H1 (cell line): ENCODE measurements at regions not wholly inside any gene's neighbourhood (a gene's known extent, or its start where the extent isn't known, plus 50 kb on each side); places are given as distances from the start of the nearest gene placed in this dataset.

Experiments used
- CTCF ChIA-PET: fragments of 300-600 bp; sonication (Branson Sonifier 250); formaldehyde crosslinking; loops from one replicate; lab custom pipeline; 2021; ENCODE audit not compliant: partially characterized antibody; lab: Charles Lee
- POLR2A ChIA-PET: fragments of 300-600 bp; sonication (Branson Sonifier 250); formaldehyde crosslinking; loops from one replicate; lab custom pipeline; 2021; ENCODE audit warnings: inconsistent platforms; ENCODE audit not compliant: partially characterized antibody; lab: Charles Lee
- DNase-seq, 2 experiments: peaks; one replicate each; pipeline versions ENCODE4 v3.0.0 to v3.0.0-alpha.2; 2010 to 2022; ENCODE audit warnings: low spot score in 2 of 2, low read depth in 1 of 2, mixed read lengths in 1 of 2
- FAIRE-seq: peaks from 2 replicates; lab custom pipeline; 2011; peaks lifted over from hg19 to GRCh38; lab: Jason Lieb, UNC
- H2AFZ ChIP-seq: 2 replicates; pipeline ENCODE4 v1.8.1; 2012; ENCODE audit warnings: low read length, inconsistent platforms
- H2AK5ac ChIP-seq: 2 replicates; pipeline ENCODE4 v1.6.1; 2013; ENCODE audit warnings: low read depth, low read length
- H2BK120ac ChIP-seq: replicated peaks from 2 replicates; pipeline ENCODE3; 2013; ENCODE audit warnings: low read depth, low read length, inconsistent platforms
- H2BK12ac ChIP-seq: 2 replicates; pipeline ENCODE4 v1.6.1; 2013; ENCODE audit warnings: low read depth, low read length
- H2BK15ac ChIP-seq: 2 replicates; pipeline ENCODE4 v1.6.1; 2013; ENCODE audit warnings: low read length
- H2BK20ac ChIP-seq: 2 replicates; pipeline ENCODE4 v1.6.1; 2013; ENCODE audit warnings: low read length
- H2BK5ac ChIP-seq: 2 replicates; pipeline ENCODE4 v1.6.1; 2013; ENCODE audit warnings: low read depth, low read length
- H3K14ac ChIP-seq: 2 replicates; pipeline ENCODE4 v1.6.1; 2013; ENCODE audit warnings: inconsistent platforms; ENCODE audit not compliant: insufficient read length
- H3K18ac ChIP-seq: 2 replicates; pipeline ENCODE4 v1.6.1; 2013; ENCODE audit warnings: low read length; ENCODE audit errors: extremely low read depth
- H3K23ac ChIP-seq: 2 replicates; pipeline ENCODE4 v1.6.1; 2013; ENCODE audit warnings: inconsistent platforms; ENCODE audit not compliant: insufficient read length
- H3K23me2 ChIP-seq: 2 replicates; pipeline ENCODE4 v1.6.1; 2013; ENCODE audit warnings: low read depth, low read length
- H3K27ac ChIP-seq: 2 replicates; pipeline ENCODE4 v1.6.1; 2011; ENCODE audit warnings: low read depth, low read length, inconsistent platforms
- H3K27me3 ChIP-seq, 4 experiments: replicated peaks in 1 of 4; 1 replicate in 1 of 4; 2 replicates in 3 of 4; pipeline versions ENCODE4 v1.6.1 to v1.8.1; 2011 to 2013; ENCODE audit warnings: low read length in 3 of 4, mild to moderate bottlenecking in 3 of 4, inconsistent platforms in 2 of 4, mixed read lengths in 2 of 4, moderate library complexity in 1 of 4; ENCODE audit not compliant: control insufficient read depth in 3 of 4, insufficient read depth in 3 of 4; ENCODE audit errors: extremely low read depth in 1 of 4
- H3K36me3 ChIP-seq, 4 experiments: 2 replicates each; pipeline versions ENCODE4 v1.6.1 to v1.8.1; 2011 to 2013; ENCODE audit warnings: mild to moderate bottlenecking in 4 of 4, low read length in 3 of 4, moderate library complexity in 2 of 4, control low read depth in 1 of 4, inconsistent platforms in 1 of 4; ENCODE audit not compliant: insufficient read depth in 4 of 4, control insufficient read depth in 2 of 4
- H3K4ac ChIP-seq: replicated peaks from 2 replicates; pipeline ENCODE3; 2013; ENCODE audit warnings: low read length, low read depth, mixed read lengths, inconsistent platforms; ENCODE audit not compliant: insufficient read length
- H3K4me1 ChIP-seq, 4 experiments: replicated peaks in 1 of 4; 1 replicate in 1 of 4; 2 replicates in 3 of 4; pipeline versions ENCODE4 v1.6.1 to v1.8.1; 2011 to 2013; ENCODE audit warnings: low read length in 3 of 4, inconsistent platforms in 2 of 4, mixed read lengths in 1 of 4; ENCODE audit not compliant: insufficient read depth in 4 of 4, control insufficient read depth in 3 of 4
- H3K4me2 ChIP-seq, 2 experiments: 2 replicates each; pipeline versions ENCODE4 v1.6.1 to v1.8.1; 2011 to 2013; ENCODE audit warnings: low read depth in 2 of 2, low read length in 2 of 2, control low read depth in 1 of 2, inconsistent platforms in 1 of 2, mild to moderate bottlenecking in 1 of 2; ENCODE audit not compliant: insufficient read depth in 1 of 2
- H3K4me3 ChIP-seq, 4 experiments: fragments of 200-600, 300-600 bp in 1 of 4; sonication (generic), shearing (Covaris generic), sonication (Bioruptor Twin) in 1 of 4; 2 replicates each; pipeline versions ENCODE4 v1.5.1 to v1.8.1; 2011 to 2016; ENCODE audit warnings: low read length in 4 of 4, low read depth in 3 of 4, control low read depth in 2 of 4, inconsistent platforms in 2 of 4, mild to moderate bottlenecking in 2 of 4, mixed read lengths in 1 of 4, moderate library complexity in 1 of 4; ENCODE audit not compliant: insufficient read depth in 2 of 4; ENCODE audit errors: extremely low read depth in 1 of 4
- H3K56ac ChIP-seq: replicated peaks from 2 replicates; pipeline ENCODE3; 2013; ENCODE audit warnings: low read depth, mild to moderate bottlenecking, mixed read lengths, low read length, inconsistent platforms; ENCODE audit not compliant: insufficient read length
- H3K79me1 ChIP-seq: 2 replicates; pipeline ENCODE4 v1.6.1; 2013; ENCODE audit warnings: low read depth, low read length, control low read depth
- H3K79me2 ChIP-seq, 2 experiments: 2 replicates each; pipeline versions ENCODE4 v1.6.1 to v1.8.1; 2012 to 2013; ENCODE audit warnings: low read length in 2 of 2, mild to moderate bottlenecking in 2 of 2, inconsistent platforms in 1 of 2; ENCODE audit not compliant: insufficient read depth in 2 of 2, control insufficient read depth in 1 of 2
- H3K9ac ChIP-seq, 4 experiments: replicated peaks in 1 of 4; 1 replicate in 1 of 4; 2 replicates in 3 of 4; pipeline versions ENCODE4 v1.6.1 to v1.8.1; 2011 to 2013; ENCODE audit warnings: low read depth in 3 of 4, low read length in 3 of 4, control low read depth in 2 of 4, mild to moderate bottlenecking in 2 of 4, moderate library complexity in 2 of 4, inconsistent platforms in 1 of 4; ENCODE audit errors: extremely low read depth in 1 of 4
- H3K9me3 ChIP-seq, 2 experiments: 2 replicates each; pipeline versions ENCODE4 v1.6.1 to v1.8.1; 2012 to 2013; ENCODE audit warnings: mild to moderate bottlenecking in 2 of 2, moderate library complexity in 2 of 2, control low read depth in 1 of 2, inconsistent platforms in 1 of 2, low read depth in 1 of 2, low read length in 1 of 2, mixed read lengths in 1 of 2; ENCODE audit not compliant: insufficient read depth in 2 of 2
- H4K20me1 ChIP-seq, 2 experiments: replicated peaks in 1 of 2; 2 replicates each; pipeline versions ENCODE3 to v1.8.1; 2011 to 2013; ENCODE audit warnings: inconsistent platforms in 2 of 2, low read length in 2 of 2, mild to moderate bottlenecking in 1 of 2; ENCODE audit not compliant: insufficient read depth in 2 of 2, control insufficient read depth in 1 of 2
- H4K5ac ChIP-seq: 2 replicates; pipeline ENCODE4 v1.6.1; 2013; ENCODE audit warnings: low read length, low read depth, mixed read lengths, inconsistent platforms; ENCODE audit not compliant: insufficient read length
- H4K8ac ChIP-seq: 2 replicates; pipeline ENCODE4 v1.8.0; 2013; ENCODE audit warnings: mild to moderate bottlenecking, moderate library complexity, low read length, inconsistent platforms; ENCODE audit not compliant: insufficient read depth; ENCODE audit errors: extremely low read depth
- H4K91ac ChIP-seq: replicated peaks from 2 replicates; pipeline ENCODE3; 2013; ENCODE audit warnings: low read length, mixed read lengths, inconsistent platforms; ENCODE audit not compliant: insufficient read length
- CTCF ChIP-seq, 3 experiments: IDR thresholded peaks; 1 replicate in 2 of 3; 2 replicates in 1 of 3; pipeline versions ENCODE4 v1.5.1 to v1.6.1; 2011; ENCODE audit warnings: low read length in 3 of 3, mild to moderate bottlenecking in 3 of 3, inconsistent platforms in 2 of 3, low read depth in 1 of 3, moderate library complexity in 1 of 3; ENCODE audit not compliant: insufficient read depth in 1 of 3; ENCODE audit errors: control extremely low read depth in 1 of 3
- GABPA ChIP-seq: IDR thresholded peaks from 2 replicates; pipeline ENCODE4 v1.6.1; 2011; ENCODE audit warnings: mild to moderate bottlenecking, low read length, moderate library complexity, borderline replicate concordance; ENCODE audit not compliant: insufficient read depth
- POLR2AphosphoS5 ChIP-seq: IDR thresholded peaks from 2 replicates; pipeline ENCODE4 v1.6.1; 2011; ENCODE audit warnings: low read depth, low read length
- RAD21 ChIP-seq, 2 experiments: IDR thresholded peaks in 1 of 2; conservative IDR thresholded peaks in 1 of 2; 2 replicates each; pipeline ENCODE4 v1.6.1; 2011; ENCODE audit warnings: low read depth in 2 of 2, low read length in 2 of 2, improper control_type of control experiment in 1 of 2, inconsistent platforms in 1 of 2, mild to moderate bottlenecking in 1 of 2, moderate library complexity in 1 of 2
- RBBP5 ChIP-seq: IDR thresholded peaks from 2 replicates; pipeline ENCODE4 v1.7.1; 2012; ENCODE audit warnings: low read depth, mild to moderate bottlenecking, inconsistent platforms, low read length, moderate library complexity, borderline replicate concordance
- SIN3A ChIP-seq, 2 experiments: IDR thresholded peaks in 1 of 2; conservative IDR thresholded peaks in 1 of 2; 2 replicates each; pipeline ENCODE4 v1.6.1; 2011 to 2012; ENCODE audit warnings: low read length in 2 of 2, improper control_type of control experiment in 1 of 2, low read depth in 1 of 2, mild to moderate bottlenecking in 1 of 2
- SP1 ChIP-seq: IDR thresholded peaks from 2 replicates; pipeline ENCODE4 v1.6.1; 2011; ENCODE audit warnings: low read depth, low read length
- TAF7 ChIP-seq: optimal IDR thresholded peaks from 2 replicates; pipeline ENCODE3; 2011; ENCODE audit warnings: low read depth, mild to moderate bottlenecking, inconsistent platforms, low read length, moderate library complexity, borderline replicate concordance
- TEAD4 ChIP-seq: IDR thresholded peaks from 2 replicates; pipeline ENCODE4 v1.6.1; 2012; ENCODE audit warnings: low read depth, low read length, inconsistent platforms, mixed read lengths
- YY1 ChIP-seq: IDR thresholded peaks from 2 replicates; pipeline ENCODE4 v1.6.1; 2011; ENCODE audit warnings: low read depth, mild to moderate bottlenecking, low read length
- WGBS, 2 experiments: shearing (Covaris generic) in 1 of 2; methylation state at CpG; one replicate each; pipeline versions ENCODE4 v1.1.6 to v1.1.7; 2013 to 2015; ENCODE audit warnings: low lambda C conversion rate in 2 of 2, mixed read lengths in 2 of 2, inconsistent platforms in 1 of 2, low coverage in 1 of 2, missing lambda C conversion rate in 1 of 2; ENCODE audit not compliant: insufficient replicate concordance in 2 of 2, insufficient coverage in 1 of 2, insufficient read length in 1 of 2; ENCODE audit errors: extremely low coverage in 1 of 2, missing lambda C conversion rate in 1 of 2; 5-methylcytosine and 5-hydroxymethylcytosine counted together

- H2AFZ ChIP-seq, result no peak overlapping the region
- no peak overlapping the region for H3K4me2 ChIP-seq
Observed at GRCh38 chr2:182611009-182611408, 105.0 kb upstream of the DNAJC10 start.

More at GRCh38 chr2:182611009-182611408, 105.0 kb upstream of the DNAJC10 start:
- Histone ChIP-seq H4K8ac (no peak overlapping the region), H2AK5ac (no peak overlapping the region), H3K9me3 (peaks cover 0 to 4% of the 10 kb centered on the region in 2 experiments; a peak in 1 of 4 replicates), H3K23me2 (no peaks in the 10 kb centered on the region), H3K79me1 (no peaks in the 10 kb centered on the region), H2BK15ac (no peak overlapping the region), H4K20me1 (no peaks in the 10 kb centered on the region), H3K4me3 (no peak overlapping the region), H3K56ac (no peak overlapping the region), H2BK20ac (no peak overlapping the region), H3K23ac (no peak overlapping the region), H2BK5ac (no peak overlapping the region), H3K79me2 (no peaks in the 10 kb centered on the region), H2BK12ac (no peak overlapping the region), H3K27me3 (no peaks in the 10 kb centered on the region), H3K27ac (no peak overlapping the region), H3K4ac (no peak overlapping the region), H3K4me1 (no peaks in the 10 kb centered on the region), H2BK120ac (no peak overlapping the region), H3K36me3 (no peaks in the 10 kb centered on the region), H4K91ac (no peak overlapping the region), H3K9ac (no peak overlapping the region), H3K18ac (no peak overlapping the region), H3K14ac (no peak overlapping the region), H4K5ac (no peak overlapping the region)
- 92% methylated on average over 3 of the region's 3 CpGs; no CpG with 5 or more reads in 1 of the 2 experiments for WGBS, 2 experiments
- POLR2A ChIA-PET, result no interaction called here
- FAIRE-seq (peak; percentile 92), DNase-seq (peak in 1 of 2 experiments; percentile 19)
- no peak for TF ChIP-seq YY1
- TF ChIP-seq CTCF (IDR thresholded peaks at IDR 0.05; ENCODE audit: control extremely low read depth in 1 of 3, insufficient read depth in 1 of 3, low read depth in 1 of 3, low read length in 3 of 3), result peak; percentile 21 to 51 (median 34)
- TF ChIP-seq RBBP5, result no peak
- TF ChIP-seq RAD21 (IDR thresholded peaks at IDR 0.05 in 1 of 2, conservative IDR thresholded peaks at IDR 0.05 in 1 of 2; ENCODE audit: low read depth in 2 of 2, low read length in 2 of 2), result peak; percentile 44 to 67
- TF ChIP-seq POLR2AphosphoS5, result no peak
- no peak for TF ChIP-seq TEAD4
- TF ChIP-seq SIN3A (conservative IDR thresholded peaks at IDR 0.05 in 1 of 2, IDR thresholded peaks at IDR 0.05 in 1 of 2; ENCODE audit: low read depth in 1 of 2, low read length in 2 of 2), result no peak
- no peak for TF ChIP-seq TAF7
- no peak for TF ChIP-seq GABPA
- TF ChIP-seq SP1, result no peak
- CTCF ChIA-PET, result interaction anchor here (0.6 to 2.0 kb wide), 13 partner anchors 9 to 559 kb away, joined by 3 to 17 read pairs (median 4); no protein-coding TSS in a partner anchor
